ENCODE measurements at regions not wholly inside any gene's neighbourhood (a gene's known extent, or its start where the extent isn't known, plus 50 kb on each side); places are given as distances from the start of the nearest gene placed in this dataset.

DNA sequence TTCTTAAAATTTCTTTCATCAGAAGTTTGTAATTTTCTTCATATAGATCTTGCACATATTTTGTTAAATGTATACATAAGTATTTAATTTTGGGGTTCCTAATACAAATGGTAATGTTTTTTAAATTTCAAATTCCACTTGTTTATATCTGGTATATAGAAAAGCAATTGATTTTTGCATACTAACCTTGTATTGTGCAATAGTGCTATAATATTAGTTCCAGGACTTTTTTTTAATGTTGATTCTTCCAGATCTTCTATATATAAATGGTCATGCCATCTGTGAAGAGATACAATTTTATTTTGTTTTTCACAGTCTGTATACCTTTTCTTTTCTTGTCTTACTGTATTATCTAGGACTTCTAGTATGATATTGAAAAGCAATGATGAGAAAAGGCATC, 665.0 kb downstream of the OTOL1 start:
- TF ChIP-seq, protein P1, sequence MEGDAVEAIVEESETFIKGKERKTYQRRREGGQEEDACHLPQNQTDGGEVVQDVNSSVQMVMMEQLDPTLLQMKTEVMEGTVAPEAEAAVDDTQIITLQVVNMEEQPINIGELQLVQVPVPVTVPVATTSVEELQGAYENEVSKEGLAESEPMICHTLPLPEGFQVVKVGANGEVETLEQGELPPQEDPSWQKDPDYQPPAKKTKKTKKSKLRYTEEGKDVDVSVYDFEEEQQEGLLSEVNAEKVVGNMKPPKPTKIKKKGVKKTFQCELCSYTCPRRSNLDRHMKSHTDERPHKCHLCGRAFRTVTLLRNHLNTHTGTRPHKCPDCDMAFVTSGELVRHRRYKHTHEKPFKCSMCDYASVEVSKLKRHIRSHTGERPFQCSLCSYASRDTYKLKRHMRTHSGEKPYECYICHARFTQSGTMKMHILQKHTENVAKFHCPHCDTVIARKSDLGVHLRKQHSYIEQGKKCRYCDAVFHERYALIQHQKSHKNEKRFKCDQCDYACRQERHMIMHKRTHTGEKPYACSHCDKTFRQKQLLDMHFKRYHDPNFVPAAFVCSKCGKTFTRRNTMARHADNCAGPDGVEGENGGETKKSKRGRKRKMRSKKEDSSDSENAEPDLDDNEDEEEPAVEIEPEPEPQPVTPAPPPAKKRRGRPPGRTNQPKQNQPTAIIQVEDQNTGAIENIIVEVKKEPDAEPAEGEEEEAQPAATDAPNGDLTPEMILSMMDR (IDR thresholded peaks at IDR 0.05): no peak
- H3K27me3 ChIP-seq (ENCODE audit: low read depth): no peaks in the 10 kb centered on the region

DNA sequence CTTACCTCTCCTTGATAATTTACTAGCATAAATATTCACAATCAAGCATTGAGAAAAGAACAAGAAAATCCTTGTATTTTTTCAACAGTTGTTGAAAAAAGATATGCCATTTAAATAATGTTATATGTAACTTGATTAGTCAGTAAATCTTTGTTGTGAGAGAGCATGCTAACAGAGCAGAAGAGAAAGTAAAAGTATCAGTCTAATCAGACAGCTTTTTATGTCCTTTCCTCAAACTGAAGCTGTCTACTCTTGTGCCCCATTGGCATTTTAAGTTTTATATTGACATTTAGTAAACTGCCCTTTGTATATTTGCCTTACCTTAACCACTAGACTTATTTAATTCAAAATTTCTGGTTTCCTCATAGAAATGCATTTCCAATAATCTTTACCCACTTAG, 668.7 kb downstream of the OTOL1 start:
- intact Hi-C loops (cut with DNase I): no loop called here
- Histone ChIP-seq H3K27me3 (ENCODE audit: low read depth) (no peaks in the 10 kb centered on the region), H3K4me1 (no peaks in the 10 kb centered on the region), H3K9me3 (no peaks in the 10 kb centered on the region), H3K36me3 (no peaks in the 10 kb centered on the region), H3K27ac (no peak overlapping the region), H3K4me3 (no peak overlapping the region)
- no peak for DNase-seq
- ATAC-seq: no peak
- TF ChIP-seq, protein P1 (IDR thresholded peaks at IDR 0.05): no peak

More for the DNA sequence above, 665.0 kb downstream of the OTOL1 start:
- Histone ChIP-seq H3K36me3 (no peaks in the 10 kb centered on the region), H3K4me3 (no peak overlapping the region), H3K9me3 (no peaks in the 10 kb centered on the region), H3K4me1 (no peaks in the 10 kb centered on the region), H3K27ac (no peak overlapping the region)
- DNase-seq (no peak), ATAC-seq (no peak)
- intact Hi-C loops (cut with DNase I): no loop called here

DNA sequence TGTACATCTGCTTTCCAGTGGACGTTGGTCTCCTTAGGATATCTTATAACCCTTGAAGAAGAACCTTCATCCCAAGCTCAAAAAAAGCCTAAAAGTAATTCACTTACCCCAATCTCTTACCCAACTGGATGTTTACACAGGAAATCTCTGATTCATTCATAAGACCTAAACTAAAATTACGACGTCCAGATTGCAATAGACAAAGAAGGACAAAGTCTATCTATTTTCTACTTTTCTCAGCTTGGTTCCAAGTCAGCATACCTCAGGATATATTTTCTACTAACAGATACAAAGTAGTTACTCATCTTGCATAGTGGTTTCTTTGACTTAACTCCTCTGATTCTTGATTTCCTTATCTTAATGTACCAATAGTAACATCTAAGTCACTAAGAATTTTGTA, 669.9 kb downstream of the OTOL1 start:
- TF ChIP-seq, protein P1 (IDR thresholded peaks at IDR 0.05): no peak
- Histone ChIP-seq H3K27me3 (ENCODE audit: low read depth) (no peaks in the 10 kb centered on the region), H3K9me3 (no peaks in the 10 kb centered on the region), H3K36me3 (no peaks in the 10 kb centered on the region), H3K4me3 (no peak overlapping the region), H3K27ac (no peak overlapping the region), H3K4me1 (no peaks in the 10 kb centered on the region)
- DNase-seq (no peak), ATAC-seq (no peak)
- intact Hi-C loops (cut with DNase I): no loop called here

DNA sequence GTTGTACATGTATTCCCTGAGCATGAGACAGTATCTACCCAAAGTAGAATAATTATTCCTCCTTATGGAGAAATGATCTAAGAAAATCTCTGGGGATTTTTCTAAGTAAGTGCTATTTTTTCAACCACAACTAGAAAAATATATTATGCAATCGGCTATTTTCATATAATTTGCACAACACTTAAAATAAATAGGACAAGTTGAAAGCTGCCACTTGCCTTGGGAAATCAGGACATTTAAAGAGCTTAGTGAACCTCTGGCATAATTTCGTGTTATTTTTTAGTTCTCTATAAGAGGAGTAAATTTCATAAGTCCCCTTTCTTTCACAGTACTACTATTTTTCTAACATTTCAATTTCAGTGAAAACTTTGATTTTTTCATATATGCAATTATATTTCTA, 672.1 kb downstream of the OTOL1 start:
- Histone ChIP-seq H3K9me3 (no peaks in the 10 kb centered on the region), H3K4me3 (no peak overlapping the region), H3K27ac (no peak overlapping the region), H3K4me1 (no peaks in the 10 kb centered on the region), H3K27me3 (ENCODE audit: low read depth) (no peaks in the 10 kb centered on the region), H3K36me3 (no peaks in the 10 kb centered on the region)
- intact Hi-C loops (cut with DNase I): no loop called here
- ATAC-seq: no peak
- TF ChIP-seq, protein P1 (IDR thresholded peaks at IDR 0.05): no peak
- no peak for DNase-seq

DNA sequence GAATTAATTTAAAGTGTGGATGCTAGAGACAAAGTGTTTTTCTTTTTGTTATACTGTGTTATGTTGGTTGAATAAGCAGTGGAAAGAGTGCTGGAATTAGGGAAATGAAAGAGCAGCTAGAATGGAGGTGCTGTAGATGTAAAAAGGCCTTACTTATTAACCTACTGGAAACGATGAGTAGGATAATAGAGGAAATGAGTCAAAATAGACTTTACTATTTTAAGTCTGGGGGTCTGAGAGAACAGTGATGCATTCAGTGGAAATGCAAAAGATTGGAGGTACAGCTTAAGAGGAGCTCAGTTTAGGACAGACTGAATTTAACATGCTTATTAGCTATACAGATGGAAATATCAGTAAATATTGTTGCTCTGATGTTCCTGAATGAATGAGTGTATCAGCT, 674.0 kb downstream of the OTOL1 start:
- TF ChIP-seq, protein P1 (IDR thresholded peaks at IDR 0.05): no peak
- Histone ChIP-seq H3K36me3 (no peaks in the 10 kb centered on the region), H3K27ac (no peak overlapping the region), H3K27me3 (ENCODE audit: low read depth) (no peaks in the 10 kb centered on the region), H3K4me3 (no peak overlapping the region), H3K4me1 (no peaks in the 10 kb centered on the region), H3K9me3 (no peaks in the 10 kb centered on the region)
- intact Hi-C loops (cut with DNase I): no loop called here
- no peak for DNase-seq
- ATAC-seq: no peak

DNA sequence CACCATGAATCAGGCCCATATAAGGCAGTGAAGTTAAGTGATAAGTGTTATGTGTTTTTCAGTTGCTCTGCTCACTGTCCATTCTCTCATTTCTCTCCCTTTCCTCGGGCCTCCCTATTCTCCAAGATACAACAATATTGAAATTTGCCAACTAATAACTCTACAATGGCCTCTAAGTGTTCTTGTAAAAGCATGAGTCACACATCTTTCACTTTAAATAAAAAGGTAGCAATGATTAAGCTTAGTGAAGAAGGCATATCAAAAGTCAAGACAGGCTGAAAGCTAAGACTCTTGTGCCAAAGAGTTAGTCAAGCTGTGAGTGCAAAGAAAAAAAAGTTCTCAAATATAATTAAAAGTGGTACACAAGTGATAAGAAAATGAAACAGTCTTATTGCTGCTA, 675.4 kb downstream of the OTOL1 start:
- H3K4me3 ChIP-seq: no peak overlapping the region
- H3K27me3 ChIP-seq (ENCODE audit: low read depth): no peaks in the 10 kb centered on the region
- no peak overlapping the region for H3K27ac ChIP-seq
- DNase-seq (no peak), ATAC-seq (no peak)
- no peaks in the 10 kb centered on the region for H3K4me1 ChIP-seq
- intact Hi-C loops (cut with DNase I): no loop called here
- H3K36me3 ChIP-seq: no peaks in the 10 kb centered on the region
- TF ChIP-seq, protein P1 (IDR thresholded peaks at IDR 0.05): no peak
- no peaks in the 10 kb centered on the region for H3K9me3 ChIP-seq
